8988T (cell line): ENCODE measurements at regions not wholly inside any gene's neighbourhood (a gene's known extent, or its start where the extent isn't known, plus 50 kb on each side); places are given as distances from the start of the nearest gene placed in this dataset.
"Not testable (repeated sequence)": the region's sequence is repeated elsewhere in the genome, so short reads cannot be mapped to it uniquely, and the experiment has no call there.

Experiments
- DNase-seq: peaks from one replicate; pipeline ENCODE4 v3.0.0; 2011

- DNase-seq = no peak
Observed at GRCh38 chr18:34280000-34280399, 55.3 kb upstream of the NOL4 start.

GRCh38 chr18:34280653-34281052 lies 55.9 kb upstream of the NOL4 start:
- no peak for DNase-seq

GRCh38 chr18:34281290-34281689 lies 56.6 kb upstream of the NOL4 start:
- no peak for DNase-seq

- no peak for DNase-seq
Observed at GRCh38 chr18:34281722-34282121, 57.0 kb upstream of the NOL4 start.

- no peak for DNase-seq
Observed at GRCh38 chr18:34283506-34283905, 58.8 kb upstream of the NOL4 start.

GRCh38 chr18:34287825-34288224 lies 63.1 kb upstream of the NOL4 start:
- DNase-seq = no peak

GRCh38 chr18:34292594-34292993 lies 67.9 kb upstream of the NOL4 start:
- DNase-seq = no peak

- no peak for DNase-seq
Observed at GRCh38 chr18:34297287-34297686, 72.6 kb upstream of the NOL4 start.

- no peak for DNase-seq
Observed at GRCh38 chr18:34299828-34300227, 75.1 kb upstream of the NOL4 start.

- DNase-seq = no peak
Observed at GRCh38 chr18:34311468-34311867, 86.8 kb upstream of the NOL4 start.

GRCh38 chr18:34314847-34315246 lies 90.1 kb upstream of the NOL4 start:
- no peak for DNase-seq

- DNase-seq = no peak
Observed at GRCh38 chr18:34315591-34316352, 91.1 kb upstream of the NOL4 start.

- no peak for DNase-seq
Observed at GRCh38 chr18:34320267-34320666, 95.6 kb upstream of the NOL4 start.

GRCh38 chr18:34321066-34321465 lies 96.4 kb upstream of the NOL4 start:
- no peak for DNase-seq

- DNase-seq = no peak
Observed at GRCh38 chr18:34322365-34323289, 97.9 kb upstream of the NOL4 start.

- no peak for DNase-seq
Observed at GRCh38 chr18:34329840-34330239, 105.1 kb upstream of the NOL4 start.

GRCh38 chr18:34330308-34330707 lies 105.6 kb upstream of the NOL4 start:
- no peak for DNase-seq

- DNase-seq = not testable (repeated sequence)
Observed at GRCh38 chr18:34330907-34331306, 106.2 kb upstream of the NOL4 start.

- not testable (repeated sequence) for DNase-seq
Observed at GRCh38 chr18:34331343-34331742, 106.6 kb upstream of the NOL4 start.

GRCh38 chr18:34339155-34339554 lies 114.4 kb upstream of the NOL4 start:
- DNase-seq = no peak

- DNase-seq = no peak
Observed at GRCh38 chr18:34342960-34343359, 118.2 kb upstream of the NOL4 start.

GRCh38 chr18:34345738-34346137 lies 121.0 kb upstream of the NOL4 start:
- no peak for DNase-seq

- no peak for DNase-seq
Observed at GRCh38 chr18:34350778-34351177, 126.1 kb upstream of the NOL4 start.
